Activated CD4-positive, alpha-beta T cell treated with anti-CD3 and anti-CD28 coated beads, Interleukin-2, amount 50 U/mL, for 4 hours (primary cell): ENCODE measurements at regions not wholly inside any gene's neighbourhood (a gene's known extent, or its start where the extent isn't known, plus 50 kb on each side); places are given as distances from the start of the nearest gene placed in this dataset.

ENCODE experiments used
- DNase-seq, 2 experiments: peaks; one replicate each; pipeline ENCODE4 v3.0.0-alpha.2; 2020

DNA sequence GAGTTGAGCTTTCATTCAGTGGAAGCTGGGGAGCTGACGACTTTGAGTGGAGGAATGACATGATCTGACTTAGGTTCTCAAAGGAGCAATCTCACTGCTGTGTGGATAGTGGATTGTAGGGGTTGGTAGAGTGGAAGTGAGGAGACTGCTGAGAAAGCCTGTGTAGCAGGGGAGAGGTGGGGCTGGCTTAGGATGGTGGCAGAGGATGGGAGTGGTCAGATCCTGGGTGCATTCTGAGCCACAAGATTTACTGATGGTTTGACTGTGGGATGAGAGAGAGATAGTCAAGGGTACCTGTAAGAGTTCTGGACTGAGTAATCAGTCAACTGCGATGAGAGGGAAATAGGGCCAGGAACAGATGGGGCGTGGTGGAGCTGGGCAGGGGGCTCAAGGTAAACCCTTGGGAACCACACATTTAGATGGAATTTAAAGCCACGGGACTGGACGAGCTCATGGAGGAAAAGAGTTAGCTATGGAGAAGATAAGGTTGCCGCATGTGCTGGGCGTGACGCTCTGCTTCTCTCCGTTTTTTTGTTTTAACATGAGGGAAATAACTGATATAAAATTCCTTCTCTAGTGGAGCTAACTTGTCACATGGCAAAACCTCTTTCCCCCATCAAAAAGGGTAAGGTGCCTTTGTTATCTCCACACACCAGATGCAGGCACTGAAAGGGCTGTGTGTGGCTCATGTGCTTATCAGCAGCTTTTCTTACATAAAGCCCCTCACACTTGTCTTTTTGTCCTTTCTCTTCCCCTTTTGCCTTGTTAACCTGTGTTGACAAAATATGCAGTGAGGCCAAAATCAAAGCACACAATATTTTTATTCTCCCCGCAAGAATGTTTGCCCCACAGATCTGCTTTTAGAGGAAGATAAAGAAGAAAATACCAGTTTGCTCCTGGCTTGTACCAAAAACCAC is 379.8 kb downstream of the TSN start:
- no peak for DNase-seq

DNA sequence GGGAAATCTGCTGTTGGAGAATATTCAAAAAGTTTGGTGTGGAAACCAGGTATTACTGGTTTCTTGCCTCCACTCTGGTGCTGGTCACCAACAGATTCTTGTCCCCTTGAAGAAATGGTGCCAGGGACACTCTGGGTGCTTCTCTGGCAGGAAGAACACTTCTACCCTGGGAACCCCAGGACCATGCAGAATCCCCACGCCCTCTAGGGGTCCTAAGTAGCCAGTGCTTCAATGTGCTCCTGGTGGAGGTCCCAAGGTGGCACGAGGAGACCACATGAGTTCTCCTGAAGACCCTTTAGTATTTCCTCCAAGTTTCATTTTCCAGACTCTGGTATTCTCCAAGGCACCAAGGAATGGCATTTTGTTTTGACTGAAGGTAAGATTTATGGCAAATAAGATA is 380.6 kb downstream of the TSN start:
- no peak for DNase-seq

DNA sequence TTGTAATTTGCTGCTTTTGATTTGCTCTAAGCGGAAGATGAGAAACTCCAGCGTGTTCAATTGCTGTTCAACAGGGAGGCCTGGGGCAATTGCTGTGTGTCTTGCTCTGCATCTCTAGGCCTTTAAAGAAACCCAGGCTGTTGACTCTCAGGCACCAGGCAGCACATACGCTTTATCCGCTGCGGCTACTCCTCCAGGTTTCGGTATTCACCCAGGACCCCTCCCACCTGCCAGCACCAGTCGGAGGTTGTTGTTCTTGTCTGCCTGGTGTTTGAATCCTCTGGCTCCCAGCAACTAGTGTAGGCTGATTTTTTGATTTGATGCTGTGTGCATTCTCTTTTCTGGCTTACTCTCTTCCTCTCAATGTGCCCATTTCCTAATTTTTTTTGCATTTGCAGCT is 383.1 kb downstream of the TSN start:
- no peak for DNase-seq

DNA sequence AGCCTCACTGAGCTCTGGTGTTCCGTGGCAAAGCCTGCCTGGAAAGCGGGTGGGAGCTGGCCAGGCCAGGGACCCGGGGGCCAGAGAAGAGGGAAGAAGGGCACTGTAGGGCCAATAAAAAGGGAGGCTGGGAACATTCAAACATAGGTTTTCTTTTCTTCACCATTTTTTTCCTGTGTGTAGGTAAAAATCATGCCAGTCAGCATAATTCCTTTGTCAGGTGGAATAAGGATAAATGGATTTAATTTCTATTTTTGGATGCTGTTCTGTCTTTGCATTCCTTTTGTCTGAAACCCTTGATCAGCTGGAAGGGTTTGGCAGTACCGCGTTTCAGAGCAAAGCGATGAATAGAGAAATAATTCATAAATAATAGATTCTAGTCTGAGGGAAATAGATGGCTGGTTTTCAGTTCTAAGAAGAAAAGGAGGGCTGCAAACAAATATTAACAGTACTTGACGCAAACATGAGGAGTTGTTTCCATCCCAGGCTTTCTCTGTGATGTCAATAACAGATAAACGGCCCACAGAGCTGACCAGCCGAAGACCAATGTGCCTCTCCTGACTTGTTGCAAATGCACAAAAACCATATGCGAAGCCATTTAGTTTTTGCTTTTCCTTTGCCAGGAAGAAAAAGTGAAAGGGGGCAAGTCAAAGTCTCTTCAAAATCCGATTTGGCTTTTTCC is 384.4 kb downstream of the TSN start:
- no peak for DNase-seq

DNA sequence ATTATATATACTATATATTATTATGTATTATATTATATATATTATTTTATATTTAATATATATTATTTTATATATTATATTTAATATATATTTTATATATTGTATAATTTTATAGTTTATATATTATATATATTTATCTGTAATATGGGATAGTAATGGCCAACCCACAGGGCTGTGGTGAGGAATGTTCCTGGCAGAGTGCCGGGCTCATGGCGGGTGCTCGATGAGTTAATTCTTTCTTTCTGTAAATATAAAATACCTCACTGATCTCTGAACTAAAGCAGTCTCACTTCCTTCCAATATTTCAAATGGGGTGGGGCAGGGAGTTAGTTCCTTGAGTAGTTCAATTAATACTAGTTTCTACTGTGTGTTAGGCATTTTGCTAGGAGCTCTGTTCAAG is 389.4 kb downstream of the TSN start:
- no peak for DNase-seq

DNA sequence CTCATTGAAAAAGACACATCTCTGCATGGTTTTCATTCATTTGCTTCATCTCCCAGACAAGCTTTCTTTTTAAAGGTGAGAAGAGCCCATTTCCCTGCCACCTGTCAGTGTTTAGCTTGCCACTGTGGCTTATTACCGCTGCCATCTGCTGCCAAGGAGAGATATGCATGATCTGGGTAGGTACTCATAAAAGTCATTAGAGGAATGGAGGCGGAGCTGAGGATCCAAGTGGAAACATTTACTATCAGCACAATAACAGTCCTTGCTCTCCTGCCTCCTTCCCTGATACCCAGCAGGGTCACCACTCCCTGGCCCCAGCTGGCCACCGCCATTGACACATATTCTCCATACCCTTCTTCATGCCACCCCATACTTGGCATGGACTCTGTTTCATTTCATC is 390.4 kb downstream of the TSN start:
- DNase-seq: no peak

DNA sequence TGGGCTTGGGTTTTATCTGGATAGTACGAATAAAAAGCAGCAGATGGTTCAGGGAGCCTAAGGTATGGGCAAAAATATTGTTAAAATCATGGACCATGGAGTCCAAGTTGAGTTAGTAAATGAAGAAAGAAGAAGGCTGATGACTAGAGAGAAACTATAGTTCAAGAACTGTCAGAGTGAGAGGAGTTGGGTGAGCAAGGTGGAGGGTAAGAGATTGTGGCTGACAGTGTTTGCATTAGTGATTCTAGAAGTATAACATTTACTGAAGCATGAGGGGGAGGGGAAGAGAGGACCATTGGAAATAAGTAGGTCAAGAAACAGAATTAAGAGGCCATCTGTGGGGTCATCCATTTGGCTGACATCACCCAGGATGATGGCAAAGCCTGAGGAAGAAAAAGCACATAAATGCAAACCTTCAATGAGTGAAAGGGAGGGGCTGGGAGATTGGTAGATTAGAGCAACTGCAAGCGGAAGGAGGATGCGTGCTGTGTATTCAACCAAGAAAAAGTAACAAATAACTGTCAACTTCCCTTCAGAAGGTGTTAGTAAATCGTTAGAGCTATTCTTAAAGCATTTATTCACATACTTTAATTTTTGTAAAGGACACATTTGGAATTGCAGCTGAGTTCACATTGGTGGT is 392.8 kb downstream of the TSN start:
- DNase-seq: no peak

DNA sequence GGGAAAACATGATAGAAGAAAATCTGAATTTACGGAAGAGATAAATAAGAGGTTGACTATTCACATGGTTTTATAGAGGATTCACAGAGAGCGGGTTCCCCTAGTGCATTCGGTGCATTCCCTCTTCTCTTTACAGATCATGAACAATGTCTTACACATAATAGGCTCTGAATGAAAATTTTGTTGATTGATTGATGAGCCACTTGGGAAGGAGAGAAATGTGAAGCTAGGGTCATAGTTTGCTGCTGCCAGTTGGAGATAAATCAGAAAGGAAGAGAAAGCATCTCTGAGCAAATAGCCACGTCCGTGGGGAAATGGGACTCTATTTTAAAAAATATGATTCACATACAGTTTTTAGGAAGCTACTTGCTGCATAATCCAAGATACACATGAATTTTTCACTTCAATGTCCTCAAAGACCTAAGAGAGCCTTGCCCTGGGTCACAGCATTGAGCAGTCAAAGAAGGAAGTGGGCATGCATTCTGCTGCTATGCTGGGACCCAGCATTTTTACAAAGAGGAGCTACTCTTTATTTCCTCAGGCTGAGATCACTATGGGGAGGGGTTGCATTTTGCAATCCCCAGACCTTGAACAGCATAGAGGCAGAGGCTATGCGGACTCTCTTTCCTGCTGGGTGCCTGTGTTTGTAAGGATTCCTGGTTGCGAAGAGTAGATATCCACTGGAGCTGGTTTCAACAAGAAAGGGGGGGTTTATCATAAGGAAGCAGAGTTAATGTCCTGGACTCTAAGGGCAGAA is 395.3 kb downstream of the TSN start:
- DNase-seq: no peak

DNA sequence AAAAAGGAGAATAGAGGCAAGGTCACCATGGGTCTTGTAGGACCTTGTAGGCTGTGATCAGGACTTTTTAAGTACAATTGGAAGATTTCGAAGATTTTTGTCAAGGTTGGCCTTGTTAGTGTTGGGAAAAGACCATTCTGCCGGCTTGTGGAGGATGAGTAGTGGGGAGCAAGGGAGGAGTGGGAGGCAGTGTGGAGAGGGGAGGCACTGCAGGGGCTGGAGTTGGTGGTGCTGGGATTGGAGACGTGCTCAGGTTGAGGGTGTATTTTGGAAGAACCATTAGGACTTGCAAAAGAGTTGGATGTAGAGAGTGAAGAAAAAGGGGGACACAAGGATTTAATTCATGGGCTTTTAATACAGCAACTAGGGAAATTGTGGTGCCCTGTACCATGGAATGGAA is 397.1 kb downstream of the TSN start:
- DNase-seq: no peak

DNA sequence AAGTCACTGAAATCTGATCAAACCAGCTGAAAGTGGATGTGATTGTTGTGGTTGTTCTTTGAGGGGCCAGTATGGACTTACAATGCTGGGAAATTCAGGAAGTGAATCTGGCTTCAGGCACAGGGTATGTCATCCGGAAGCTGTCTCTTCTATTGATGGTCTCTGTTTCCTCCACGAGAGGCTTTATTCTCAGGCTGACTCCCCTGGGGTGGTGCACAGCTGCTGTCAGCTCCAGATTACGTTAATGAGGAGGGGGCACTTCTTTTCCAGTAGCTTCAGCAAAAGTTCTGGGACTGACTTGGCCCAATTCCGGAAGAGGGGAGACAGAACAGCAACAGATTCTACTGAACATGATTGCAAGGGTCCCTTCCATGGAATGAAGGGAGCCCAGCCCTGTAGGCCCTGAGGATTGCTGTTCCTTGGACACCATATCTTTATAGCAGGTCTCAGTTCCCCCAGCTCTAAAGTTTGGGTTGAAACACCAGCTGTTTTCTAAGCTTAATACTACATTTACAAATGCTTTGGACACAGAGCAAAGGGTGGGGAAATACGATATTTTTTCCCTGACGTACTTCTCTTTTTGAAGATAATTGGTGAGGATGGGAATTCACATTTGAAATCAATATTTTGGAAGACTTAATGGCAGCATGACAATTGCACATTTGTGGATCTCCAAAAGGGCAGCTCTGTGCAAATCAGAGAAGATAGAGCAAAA is 400.9 kb downstream of the TSN start:
- no peak for DNase-seq

DNA sequence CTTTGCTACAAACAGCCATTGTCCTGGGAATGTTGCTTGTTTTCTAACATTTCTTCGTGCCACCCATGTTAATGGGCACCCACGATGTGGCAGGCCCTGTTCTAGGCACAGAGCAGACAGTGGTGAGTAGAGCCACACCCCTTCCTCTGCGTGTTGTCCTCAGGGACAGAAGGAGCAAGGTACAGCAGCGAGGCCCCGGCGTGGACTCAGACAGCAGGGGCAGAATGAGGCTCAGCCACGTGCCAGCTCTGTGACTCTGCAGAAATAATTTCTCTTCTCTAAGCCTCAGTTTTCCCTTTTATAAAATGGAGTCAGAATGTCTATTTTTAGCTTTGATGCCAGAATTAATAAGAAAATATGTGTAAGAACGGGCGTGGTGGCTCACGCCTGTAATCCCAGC is 401.7 kb downstream of the TSN start:
- no peak for DNase-seq

DNA sequence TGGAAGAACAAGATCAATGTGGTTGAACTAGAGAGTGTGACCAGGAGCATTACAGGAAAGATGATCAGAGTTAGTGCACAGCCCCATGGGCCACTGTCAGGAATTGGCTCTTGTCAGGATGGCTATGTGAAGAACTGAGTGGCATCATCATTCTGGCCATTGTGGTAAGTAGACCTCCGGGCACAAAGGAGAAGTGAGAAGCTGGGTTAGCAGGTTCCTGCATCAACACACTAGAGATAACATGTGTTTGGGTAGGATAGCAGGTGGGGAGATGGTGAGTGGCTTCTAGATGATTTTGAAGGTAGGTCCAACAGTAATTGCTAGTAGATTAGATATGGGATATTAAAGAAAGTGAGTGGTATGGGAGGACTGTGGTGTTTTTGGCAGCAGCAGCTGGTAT is 408.2 kb downstream of the TSN start:
- DNase-seq: no peak

DNA sequence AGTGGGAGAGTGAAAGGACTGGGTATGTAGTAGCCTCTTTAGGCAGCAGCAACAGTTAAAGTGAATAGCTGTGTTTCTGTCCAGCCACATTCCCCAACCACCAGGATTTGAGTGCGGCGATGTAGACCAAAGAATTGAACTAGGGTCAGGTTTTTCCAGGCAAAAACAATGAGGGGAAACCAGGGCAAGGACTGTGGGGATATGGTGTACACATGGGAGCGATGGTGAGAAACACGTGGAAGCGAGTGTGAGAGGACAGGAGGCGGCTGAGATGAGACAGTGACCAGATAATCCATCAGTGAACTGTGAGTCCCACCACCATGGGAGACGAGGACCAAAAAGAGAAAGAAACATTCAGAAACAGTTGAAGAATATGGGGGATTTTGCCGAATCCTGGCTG is 409.5 kb downstream of the TSN start:
- no peak for DNase-seq

DNA sequence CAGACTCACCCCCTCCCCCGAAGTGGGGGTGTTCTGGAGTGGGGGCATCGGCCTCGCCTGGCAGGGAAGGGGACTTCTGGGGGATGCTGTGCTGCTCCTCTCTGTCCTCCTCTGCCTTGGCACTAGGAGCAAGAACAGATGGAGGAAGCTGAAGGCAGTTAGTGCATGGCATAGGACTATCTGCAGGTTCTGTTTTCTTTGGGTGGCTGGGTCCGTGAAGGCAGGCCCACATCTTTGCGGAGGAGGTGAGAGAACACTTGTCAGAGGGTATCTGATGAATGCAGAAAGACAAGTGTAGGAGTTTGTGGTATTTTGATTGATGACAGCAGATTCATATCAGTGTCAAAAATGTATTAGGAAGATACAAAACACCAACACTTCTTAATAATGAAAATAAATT is 411.4 kb downstream of the TSN start:
- DNase-seq: no peak

DNA sequence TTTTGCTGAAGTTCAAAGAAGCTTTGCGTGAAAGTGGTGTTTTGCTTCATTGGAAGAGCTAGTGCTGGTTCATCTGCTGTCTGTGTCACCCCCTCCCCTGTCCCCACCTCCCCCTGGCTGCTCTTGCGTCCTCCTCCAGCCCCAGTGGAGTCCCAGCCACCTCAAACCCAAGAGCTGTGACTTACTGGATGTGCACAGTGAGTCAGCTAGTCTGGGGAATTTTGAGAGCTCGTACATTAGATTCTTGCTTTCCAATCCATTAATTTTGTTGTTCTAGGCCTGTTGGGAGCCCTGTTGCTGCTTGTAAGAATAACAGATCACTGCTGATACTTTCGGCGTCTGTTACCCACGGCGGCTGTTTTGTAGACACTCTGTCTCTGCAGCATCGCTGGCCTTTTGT is 412.1 kb downstream of the TSN start:
- no peak for DNase-seq

DNA sequence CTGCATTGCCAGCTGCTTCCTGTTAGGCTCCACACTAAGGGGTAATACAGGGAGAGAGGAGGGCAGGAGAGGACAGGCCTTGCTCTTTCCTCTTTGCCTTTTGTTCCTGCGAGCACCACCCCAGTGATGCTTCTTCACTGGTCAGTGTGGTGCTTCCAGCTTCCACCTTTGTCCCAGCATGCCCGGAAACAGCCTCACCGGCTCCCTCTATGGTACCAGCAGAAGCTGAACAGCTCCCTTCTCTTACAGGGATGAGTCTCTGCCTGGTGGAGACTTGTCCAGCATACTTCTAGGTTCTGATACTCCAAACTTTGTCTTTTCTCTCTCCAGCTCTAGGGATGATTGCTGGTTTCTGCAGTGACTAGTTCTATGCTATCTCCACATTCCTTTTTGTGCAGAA is 413.3 kb downstream of the TSN start:
- DNase-seq: no peak

DNA sequence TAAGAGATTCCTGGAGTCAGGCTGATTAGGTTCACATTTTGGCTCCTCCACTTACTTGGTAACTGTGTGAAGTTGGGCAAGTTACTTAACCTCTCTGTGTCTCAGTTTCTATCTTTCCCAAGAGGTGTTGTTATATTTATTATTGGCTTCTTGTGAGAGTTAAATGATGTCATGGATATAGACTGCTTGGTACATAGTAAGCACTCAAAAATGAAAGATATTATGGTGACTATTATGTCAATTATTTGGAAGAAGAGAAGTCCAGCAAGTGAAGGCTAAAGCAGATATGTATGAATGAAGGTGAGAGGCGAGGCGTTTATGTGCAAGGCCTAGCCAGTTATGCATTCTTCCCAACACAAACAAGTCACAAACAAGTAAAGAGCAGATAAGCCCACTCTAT is 417.4 kb downstream of the TSN start:
- no peak for DNase-seq

DNA sequence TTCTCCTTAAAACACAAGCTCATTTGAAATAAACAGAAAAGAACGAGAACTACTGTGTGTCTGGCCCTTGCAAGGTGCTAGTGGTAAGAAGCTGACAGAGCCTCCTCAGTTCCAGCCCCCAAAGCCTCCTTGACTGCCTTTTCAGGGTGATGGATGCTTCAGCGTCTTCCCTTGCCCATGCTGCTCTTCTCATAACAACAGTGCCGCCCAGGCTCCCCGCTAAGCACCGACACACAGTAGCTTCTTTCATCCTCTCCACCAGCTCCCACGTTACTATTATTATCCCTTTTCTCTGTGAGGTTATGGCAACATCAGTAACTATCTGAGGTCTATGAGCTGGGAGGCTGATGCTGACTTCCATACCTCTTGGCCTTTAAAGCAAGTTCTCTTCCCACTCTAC is 418.6 kb downstream of the TSN start:
- DNase-seq: no peak

DNA sequence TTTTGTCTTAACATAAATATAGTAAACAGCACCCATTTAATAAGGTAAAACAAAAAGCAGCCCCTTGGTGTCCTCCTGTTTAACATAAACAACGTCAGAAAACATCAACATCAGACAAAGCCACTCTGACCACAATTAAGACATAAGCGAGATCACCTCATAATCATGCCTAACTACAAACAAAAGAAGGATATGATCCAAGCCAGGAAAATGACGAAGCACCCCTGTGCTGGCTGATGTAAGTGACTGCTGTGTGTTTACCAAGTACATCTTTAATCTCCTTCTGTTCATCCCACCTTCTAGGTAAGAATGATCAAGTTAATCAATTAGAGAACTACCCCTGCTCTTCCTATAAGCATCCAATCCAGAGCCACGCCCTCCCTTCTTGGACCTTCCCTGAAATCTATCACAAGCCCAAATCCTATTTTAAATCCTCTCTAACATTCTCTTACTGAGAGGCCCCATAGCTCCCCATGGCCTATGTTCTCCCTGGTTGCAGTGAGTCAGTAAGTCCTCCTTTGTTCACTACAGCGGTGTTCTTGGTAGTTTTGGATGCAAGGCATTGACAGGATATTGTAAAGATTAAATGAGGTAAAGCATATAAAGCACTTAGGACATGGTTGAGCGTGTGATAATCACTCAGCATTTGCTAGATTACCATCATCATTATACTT is 424.2 kb downstream of the TSN start:
- no peak for DNase-seq

DNA sequence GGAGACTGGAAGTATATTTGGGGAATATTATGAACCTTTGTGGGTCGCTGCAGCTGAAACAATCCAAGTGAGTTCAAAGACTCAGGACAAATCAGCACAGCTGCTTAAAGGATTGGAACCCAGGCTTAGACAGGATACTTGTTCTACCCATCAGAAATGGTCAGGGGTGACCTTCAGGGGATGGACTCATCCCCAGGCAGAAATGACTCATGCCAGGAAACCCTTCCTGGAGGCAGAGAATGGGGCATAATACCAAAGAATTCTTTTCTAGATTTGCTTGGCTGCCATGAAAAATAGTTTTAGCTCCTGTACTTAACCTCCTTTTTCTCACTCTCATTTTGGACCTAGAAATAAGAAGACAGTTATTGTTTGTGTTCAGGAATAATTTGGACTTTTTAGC is 425.5 kb downstream of the TSN start:
- no peak for DNase-seq

DNA sequence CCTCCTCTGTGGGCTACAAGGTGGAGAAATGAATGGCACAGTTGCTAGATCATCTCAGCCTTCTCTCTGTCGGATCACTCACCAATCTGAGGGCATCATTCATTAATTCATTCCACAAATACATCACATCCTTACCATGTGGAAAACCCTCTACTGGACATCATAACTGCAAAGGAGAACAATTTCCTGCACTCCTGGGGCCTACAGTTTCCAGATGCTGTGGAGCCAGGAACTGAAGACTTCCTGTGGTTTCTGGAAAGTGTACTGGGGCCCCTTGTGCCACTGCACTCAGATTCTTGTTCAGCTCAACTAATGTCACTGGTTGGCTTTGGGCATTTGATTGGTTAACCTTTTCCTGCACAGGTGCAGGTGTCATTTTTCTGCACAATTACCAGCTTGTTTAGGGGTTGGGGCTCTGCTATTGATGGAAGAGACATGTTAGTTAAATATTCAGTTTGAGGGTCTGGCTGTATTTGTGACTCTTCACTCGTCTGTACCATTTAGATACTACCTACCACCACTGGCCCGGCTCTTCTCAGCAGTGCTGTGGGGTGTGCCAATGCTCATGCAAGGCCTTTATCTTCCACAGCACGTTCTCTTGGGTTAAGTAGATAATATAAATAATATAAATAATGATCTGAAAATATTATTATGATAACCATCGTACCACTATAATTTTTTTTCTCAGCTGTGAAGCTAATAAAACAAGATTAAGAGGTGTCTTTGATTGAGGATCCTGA is 427.3 kb downstream of the TSN start:
- no peak for DNase-seq
